NB4 (cell line): ENCODE measurements at regions not wholly inside any gene's neighbourhood (a gene's known extent, or its start where the extent isn't known, plus 50 kb on each side); places are given as distances from the start of the nearest gene placed in this dataset.

Source experiments
- POLR2A ChIP-seq: IDR thresholded peaks from 2 replicates; pipeline ENCODE4 v1.6.1; 2011; ENCODE audit warnings: mild to moderate bottlenecking; ENCODE audit not compliant: insufficient read length; ENCODE audit errors: extremely low read depth
- TF ChIP-seq, protein P1 (sequence below): IDR thresholded peaks from one replicate; pipeline ENCODE4 v1.5.1; 2012; ENCODE audit warnings: low read depth, low read length

DNA sequence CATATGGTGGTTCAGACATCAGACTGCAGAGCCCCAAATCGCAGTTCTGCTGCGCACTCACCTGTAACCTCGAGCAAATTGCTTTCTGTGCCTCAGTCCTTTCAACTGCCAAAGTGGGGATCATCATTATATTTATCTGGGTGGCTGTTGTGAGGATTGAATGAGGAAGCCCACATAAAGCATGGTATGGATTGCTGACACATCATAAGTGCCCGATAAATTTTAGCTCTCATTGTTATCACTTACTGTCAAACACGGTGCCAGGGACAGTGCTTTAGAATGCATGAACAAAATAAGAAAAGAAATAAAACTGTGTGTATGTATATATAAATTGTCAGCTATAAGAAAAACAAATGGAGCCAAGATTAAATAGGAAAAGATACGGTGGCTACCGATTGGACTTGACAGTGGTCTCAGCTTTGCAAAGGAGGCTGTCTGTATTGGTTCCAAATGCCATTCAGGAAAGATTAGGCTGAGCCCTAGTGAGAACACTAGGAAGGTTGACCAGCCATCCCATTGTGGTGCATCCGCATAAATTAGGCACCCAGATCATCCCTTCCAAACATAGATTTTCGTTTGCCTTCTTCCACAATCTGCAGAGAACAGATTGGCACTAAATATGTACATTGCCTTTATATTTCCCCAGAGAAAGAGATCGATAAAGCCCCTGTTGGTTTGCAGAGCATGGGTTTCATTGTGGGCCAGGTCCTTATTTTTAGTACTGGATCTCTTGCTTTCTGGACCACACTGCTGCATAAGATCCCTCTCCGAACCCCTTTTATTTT is 91.8 kb upstream of the KAZN start:
- TF ChIP-seq, protein P1, sequence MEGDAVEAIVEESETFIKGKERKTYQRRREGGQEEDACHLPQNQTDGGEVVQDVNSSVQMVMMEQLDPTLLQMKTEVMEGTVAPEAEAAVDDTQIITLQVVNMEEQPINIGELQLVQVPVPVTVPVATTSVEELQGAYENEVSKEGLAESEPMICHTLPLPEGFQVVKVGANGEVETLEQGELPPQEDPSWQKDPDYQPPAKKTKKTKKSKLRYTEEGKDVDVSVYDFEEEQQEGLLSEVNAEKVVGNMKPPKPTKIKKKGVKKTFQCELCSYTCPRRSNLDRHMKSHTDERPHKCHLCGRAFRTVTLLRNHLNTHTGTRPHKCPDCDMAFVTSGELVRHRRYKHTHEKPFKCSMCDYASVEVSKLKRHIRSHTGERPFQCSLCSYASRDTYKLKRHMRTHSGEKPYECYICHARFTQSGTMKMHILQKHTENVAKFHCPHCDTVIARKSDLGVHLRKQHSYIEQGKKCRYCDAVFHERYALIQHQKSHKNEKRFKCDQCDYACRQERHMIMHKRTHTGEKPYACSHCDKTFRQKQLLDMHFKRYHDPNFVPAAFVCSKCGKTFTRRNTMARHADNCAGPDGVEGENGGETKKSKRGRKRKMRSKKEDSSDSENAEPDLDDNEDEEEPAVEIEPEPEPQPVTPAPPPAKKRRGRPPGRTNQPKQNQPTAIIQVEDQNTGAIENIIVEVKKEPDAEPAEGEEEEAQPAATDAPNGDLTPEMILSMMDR: no peak
- TF ChIP-seq POLR2A: no peak
